BJ (cell line): ENCODE measurements at regions not wholly inside any gene's neighbourhood (a gene's known extent, or its start where the extent isn't known, plus 50 kb on each side); places are given as distances from the start of the nearest gene placed in this dataset.
"Not testable (repeated sequence)": the region's sequence is repeated elsewhere in the genome, so short reads cannot be mapped to it uniquely, and the experiment has no call there.

ENCODE experiments used
- CTCF ChIA-PET: fragments of 350-600 bp; formaldehyde crosslinking; extraction: SDS; loops from one replicate; lab custom pipeline; 2021; ENCODE audit warnings: antibody characterized with exemption, inconsistent platforms; lab: Yijun Ruan, JAX
- POLR2A ChIA-PET: fragments of 300-600 bp; sonication (Branson Sonifier 250); formaldehyde crosslinking; extraction: SDS; loops from one replicate; lab custom pipeline; 2021; ENCODE audit warnings: antibody characterized with exemption; lab: Charles Lee
- DNase-seq: peaks from one replicate; pipeline ENCODE4 v3.0.0-alpha.2; 2011; ENCODE audit warnings: low read depth
- H3K27me3 ChIP-seq: 2 replicates; pipeline ENCODE4 v1.6.0; 2011; ENCODE audit warnings: low read length; ENCODE audit not compliant: control insufficient read depth, insufficient read depth
- H3K36me3 ChIP-seq: 2 replicates; pipeline ENCODE4 v1.5.1; 2011; ENCODE audit warnings: low read length; ENCODE audit not compliant: control insufficient read depth, insufficient read depth
- H3K4me3 ChIP-seq: 2 replicates; pipeline ENCODE4 v1.5.1; 2011; ENCODE audit warnings: low read depth, mild to moderate bottlenecking, control low read depth, low read length

- DNase-seq, H3K4me3 ChIP-seq, H3K27me3 ChIP-seq, H3K36me3 ChIP-seq, POLR2A ChIA-PET, CTCF ChIA-PET: not testable (repeated sequence)
Observed at GRCh38 chrX:3881898-3882552, 168.6 kb upstream of the PRKX start.

- H3K4me3 ChIP-seq, CTCF ChIA-PET, H3K36me3 ChIP-seq, H3K27me3 ChIP-seq, POLR2A ChIA-PET, DNase-seq: not testable (repeated sequence)
Observed at GRCh38 chrX:3881255-3881895, 167.9 kb upstream of the PRKX start.

GRCh38 chrX:3876393-3876792, 162.9 kb upstream of the PRKX start:
- H3K27me3 ChIP-seq, H3K4me3 ChIP-seq, DNase-seq, H3K36me3 ChIP-seq, CTCF ChIA-PET, POLR2A ChIA-PET: not testable (repeated sequence)

GRCh38 chrX:3875638-3876037, 162.2 kb upstream of the PRKX start:
- H3K27me3 ChIP-seq, H3K36me3 ChIP-seq, CTCF ChIA-PET, DNase-seq, H3K4me3 ChIP-seq, POLR2A ChIA-PET: not testable (repeated sequence)

- DNase-seq, CTCF ChIA-PET, H3K36me3 ChIP-seq, H3K4me3 ChIP-seq, H3K27me3 ChIP-seq, POLR2A ChIA-PET: not testable (repeated sequence)
Observed at GRCh38 chrX:3872226-3872879, 158.9 kb upstream of the PRKX start.

GRCh38 chrX:3867067-3867831, 153.8 kb upstream of the PRKX start:
- CTCF ChIA-PET, H3K27me3 ChIP-seq, H3K36me3 ChIP-seq, DNase-seq, POLR2A ChIA-PET, H3K4me3 ChIP-seq: not testable (repeated sequence)

GRCh38 chrX:3858332-3858731, 144.9 kb upstream of the PRKX start:
- DNase-seq, H3K36me3 ChIP-seq, H3K27me3 ChIP-seq, CTCF ChIA-PET, POLR2A ChIA-PET, H3K4me3 ChIP-seq: not testable (repeated sequence)

GRCh38 chrX:3843522-3844145, 130.2 kb upstream of the PRKX start:
- H3K36me3 ChIP-seq, POLR2A ChIA-PET, CTCF ChIA-PET, DNase-seq, H3K4me3 ChIP-seq, H3K27me3 ChIP-seq: not testable (repeated sequence)

GRCh38 chrX:3842822-3843521, 129.5 kb upstream of the PRKX start:
- CTCF ChIA-PET, DNase-seq, H3K36me3 ChIP-seq, H3K4me3 ChIP-seq, POLR2A ChIA-PET, H3K27me3 ChIP-seq: not testable (repeated sequence)

GRCh38 chrX:3838754-3839153, 125.3 kb upstream of the PRKX start:
- POLR2A ChIA-PET, CTCF ChIA-PET, H3K36me3 ChIP-seq, H3K4me3 ChIP-seq, DNase-seq, H3K27me3 ChIP-seq: not testable (repeated sequence)

- DNase-seq, H3K27me3 ChIP-seq, H3K36me3 ChIP-seq, H3K4me3 ChIP-seq, POLR2A ChIA-PET, CTCF ChIA-PET: not testable (repeated sequence)
Observed at GRCh38 chrX:3837958-3838643, 124.7 kb upstream of the PRKX start.
